GM19467 (cell line): ENCODE measurements at regions not wholly inside any gene's neighbourhood (a gene's known extent, or its start where the extent isn't known, plus 50 kb on each side); places are given as distances from the start of the nearest gene placed in this dataset.
"Not testable (repeated sequence)": the region's sequence is repeated elsewhere in the genome, so short reads cannot be mapped to it uniquely, and the experiment has no call there.

Source experiments
- ATAC-seq: cut with Tn5 transposase; IDR thresholded peaks from one replicate; pipeline ENCODE4 v1.9.1; 2021; ENCODE audit warnings: mild to moderate bottlenecking, moderate library complexity; ENCODE audit not compliant: unreplicated experiment

- ATAC-seq: no peak
Measured at GRCh38 chr7:25727446-25727845, 424.6 kb upstream of the NFE2L3 start.

- no peak for ATAC-seq
Measured at GRCh38 chr7:25727876-25728275, 424.1 kb upstream of the NFE2L3 start.

GRCh38 chr7:25731068-25731845, 420.7 kb upstream of the NFE2L3 start:
- ATAC-seq: no peak

- ATAC-seq: no peak
Measured at GRCh38 chr7:25731846-25732245, 420.2 kb upstream of the NFE2L3 start.

- ATAC-seq: no peak
Measured at GRCh38 chr7:25732766-25733217, 419.2 kb upstream of the NFE2L3 start.

- ATAC-seq: no peak
Measured at GRCh38 chr7:25735674-25736242, 416.2 kb upstream of the NFE2L3 start.

- ATAC-seq: no peak
Measured at GRCh38 chr7:25738528-25738927, 413.5 kb upstream of the NFE2L3 start.

- no peak for ATAC-seq
Measured at GRCh38 chr7:25739143-25739542, 412.9 kb upstream of the NFE2L3 start.

- no peak for ATAC-seq
Measured at GRCh38 chr7:25742316-25742715, 409.7 kb upstream of the NFE2L3 start.

- ATAC-seq: not testable (repeated sequence)
Measured at GRCh38 chr7:25743670-25744451, 408.1 kb upstream of the NFE2L3 start.

GRCh38 chr7:25750744-25751508, 401.1 kb upstream of the NFE2L3 start:
- ATAC-seq: no peak

GRCh38 chr7:25752154-25752553, 399.8 kb upstream of the NFE2L3 start:
- no peak for ATAC-seq

- ATAC-seq: no peak
Measured at GRCh38 chr7:25752967-25753791, 398.8 kb upstream of the NFE2L3 start.

GRCh38 chr7:25753837-25754236, 398.2 kb upstream of the NFE2L3 start:
- no peak for ATAC-seq

GRCh38 chr7:25754333-25754732, 397.7 kb upstream of the NFE2L3 start:
- ATAC-seq: no peak

- ATAC-seq: no peak
Measured at GRCh38 chr7:25754751-25755150, 397.2 kb upstream of the NFE2L3 start.

GRCh38 chr7:25756601-25757000, 395.4 kb upstream of the NFE2L3 start:
- no peak for ATAC-seq

- ATAC-seq: no peak
Measured at GRCh38 chr7:25758559-25758958, 393.4 kb upstream of the NFE2L3 start.

- ATAC-seq: no peak
Measured at GRCh38 chr7:25759286-25759685, 392.7 kb upstream of the NFE2L3 start.

GRCh38 chr7:25759748-25760147, 392.2 kb upstream of the NFE2L3 start:
- ATAC-seq: no peak
